ENCODE measurements at regions not wholly inside any gene's neighbourhood (a gene's known extent, or its start where the extent isn't known, plus 50 kb on each side); places are given as distances from the start of the nearest gene placed in this dataset.

DNA sequence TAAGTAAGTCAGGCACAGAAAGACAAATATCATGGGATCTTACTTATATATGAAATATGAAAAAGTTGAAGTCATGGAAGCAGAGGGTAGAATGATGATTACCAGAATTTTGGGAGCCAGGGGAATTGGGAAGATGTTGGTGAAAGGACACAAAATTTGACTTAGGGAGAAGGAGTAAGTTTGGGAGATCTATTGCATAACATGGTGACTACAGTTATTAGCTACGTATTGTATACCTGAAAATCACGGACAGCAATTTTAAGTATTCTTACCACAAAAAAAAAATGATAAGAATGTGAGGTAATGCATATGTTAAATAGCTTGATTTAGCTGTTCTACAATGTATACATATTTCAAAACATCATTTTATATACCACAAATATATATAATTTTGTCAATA, 94.2 kb upstream of the COL5A2 start:
- Histone ChIP-seq H3K79me2 (ENCODE audit: control insufficient read depth, insufficient read depth, low read length) (no peaks in the 10 kb centered on the region), H3K27ac (ENCODE audit: control insufficient read depth, insufficient read depth) (no peak overlapping the region), H4K20me1 (ENCODE audit: control insufficient read depth, insufficient read depth) (no peaks in the 10 kb centered on the region), H2AFZ (ENCODE audit: control insufficient read depth, low read depth, low read length) (no peak overlapping the region), H3K9ac (ENCODE audit: control insufficient read depth, insufficient read depth, low read length) (no peak overlapping the region), H3K4me1 (ENCODE audit: control insufficient read depth, insufficient read depth, low read length) (no peaks in the 10 kb centered on the region), H3K4me3 (no peak overlapping the region), H3K4me2 (ENCODE audit: control insufficient read depth, insufficient read depth) (no peak overlapping the region), H3K27me3 (replicated peaks in 1 of 2; ENCODE audit: control insufficient read depth in 2 of 2, insufficient read depth in 2 of 2, low read length in 1 of 2) (no peaks in the 10 kb centered on the region), H3K9me3 (replicated peaks; ENCODE audit: control insufficient read depth, insufficient read depth, low read length) (no peaks in the 10 kb centered on the region), H3K36me3 (ENCODE audit: control insufficient read depth in 2 of 2, insufficient read depth in 2 of 2, low read length in 1 of 2) (no peaks in the 10 kb centered on the region)
- POLR2A ChIA-PET: no interaction called here
- RAD21 ChIA-PET (ENCODE audit: unreplicated experiment): interaction anchor here (1.5 kb wide), 1 partner anchor 14 kb away, joined by 4 read pairs; no protein-coding TSS in a partner anchor
- CTCF ChIA-PET: interaction anchor here (1.1 kb wide), 1 partner anchor 14 kb away, joined by 4 read pairs; no protein-coding TSS in a partner anchor
- BruUV-seq (replicated peaks): no TSS peak
- SMC1A ChIA-PET (ENCODE audit: uncharacterized antibody, unreplicated experiment): interaction anchor here (0.8 to 2.0 kb wide), 3 partner anchors 12 to 179 kb away, joined by 3 to 5 read pairs (median 4); no protein-coding TSS in a partner anchor
- in situ Hi-C loops (cut with MboI): no loop called here
- ATAC-seq (no peak), DNase-seq (ENCODE audit: low read depth, low spot score) (no peak), FAIRE-seq (no peak)
- intact Hi-C loops (cut with micrococcal nuclease; ENCODE audit: unreplicated experiment): no loop called here
- no peak for TF ChIP-seq JUND (IDR thresholded peaks at IDR 0.05; ENCODE audit: low read depth, low read length)
- no peak for TF ChIP-seq RCOR1 (conservative IDR thresholded peaks at IDR 0.05; ENCODE audit: low read depth, low read length)
- TF ChIP-seq SREBF1 (IDR thresholded peaks at IDR 0.05; ENCODE audit: low read length): no peak
- TF ChIP-seq GABPA (IDR thresholded peaks at IDR 0.05; ENCODE audit: low read depth): no peak
- no peak for TF ChIP-seq NR2F1 (conservative IDR thresholded peaks at IDR 0.05)
- TF ChIP-seq STAT1 (conservative IDR thresholded peaks at IDR 0.05): no peak
- TF ChIP-seq ZZZ3 (IDR thresholded peaks at IDR 0.05; ENCODE audit: control insufficient read depth, insufficient read length, low read depth): no peak
- TF ChIP-seq ZNF622 (IDR thresholded peaks at IDR 0.05): no peak
- no peak for TF ChIP-seq HSF1 (IDR thresholded peaks at IDR 0.05; ENCODE audit: low read depth, low read length)
- TF ChIP-seq IRF4 (IDR thresholded peaks at IDR 0.05; ENCODE audit: low read depth, low read length): no peak
- no peak for TF ChIP-seq ZNF24 (IDR thresholded peaks at IDR 0.05)
- TF ChIP-seq ZNF384 (IDR thresholded peaks at IDR 0.05; ENCODE audit: borderline replicate concordance, low read depth, low read length): no peak
- TF ChIP-seq, protein P1, sequence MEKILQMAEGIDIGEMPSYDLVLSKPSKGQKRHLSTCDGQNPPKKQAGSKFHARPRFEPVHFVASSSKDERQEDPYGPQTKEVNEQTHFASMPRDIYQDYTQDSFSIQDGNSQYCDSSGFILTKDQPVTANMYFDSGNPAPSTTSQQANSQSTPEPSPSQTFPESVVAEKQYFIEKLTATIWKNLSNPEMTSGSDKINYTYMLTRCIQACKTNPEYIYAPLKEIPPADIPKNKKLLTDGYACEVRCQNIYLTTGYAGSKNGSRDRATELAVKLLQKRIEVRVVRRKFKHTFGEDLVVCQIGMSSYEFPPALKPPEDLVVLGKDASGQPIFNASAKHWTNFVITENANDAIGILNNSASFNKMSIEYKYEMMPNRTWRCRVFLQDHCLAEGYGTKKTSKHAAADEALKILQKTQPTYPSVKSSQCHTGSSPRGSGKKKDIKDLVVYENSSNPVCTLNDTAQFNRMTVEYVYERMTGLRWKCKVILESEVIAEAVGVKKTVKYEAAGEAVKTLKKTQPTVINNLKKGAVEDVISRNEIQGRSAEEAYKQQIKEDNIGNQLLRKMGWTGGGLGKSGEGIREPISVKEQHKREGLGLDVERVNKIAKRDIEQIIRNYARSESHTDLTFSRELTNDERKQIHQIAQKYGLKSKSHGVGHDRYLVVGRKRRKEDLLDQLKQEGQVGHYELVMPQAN (conservative IDR thresholded peaks at IDR 0.05): no peak
- no peak for TF ChIP-seq NFYB (IDR thresholded peaks at IDR 0.05; ENCODE audit: insufficient read depth, low read depth, low read length)
- TF ChIP-seq BRCA1 (IDR thresholded peaks at IDR 0.05; ENCODE audit: low read depth, low read length): no peak
- TF ChIP-seq NFIC (IDR thresholded peaks at IDR 0.05; ENCODE audit: low read depth, low read length): no peak
- TF ChIP-seq ATF7 (IDR thresholded peaks at IDR 0.05; ENCODE audit: low read depth): no peak
- no peak for TF ChIP-seq NR2C1 (IDR thresholded peaks at IDR 0.05)
- WGBS (ENCODE audit: insufficient coverage, insufficient replicate concordance, low lambda C conversion rate, missing lambda C conversion rate): 3% methylated on average over 2 of the region's 2 CpGs

Data from GM12878 (cell line).